Type B pancreatic cell (in vitro differentiated cells): ENCODE measurements at regions not wholly inside any gene's neighbourhood (a gene's known extent, or its start where the extent isn't known, plus 50 kb on each side); places are given as distances from the start of the nearest gene placed in this dataset.

Experiments used
- DNase-seq: peaks from one replicate; pipeline ENCODE4 v3.0.0; 2021; ENCODE audit warnings: mixed read lengths; ENCODE audit not compliant: unreplicated experiment; ENCODE audit errors: extremely low spot score
- H3K27ac Mint-ChIP-seq: 2 replicates; pipeline ENCODE4 v1.8.0; 2021; ENCODE audit warnings: mild to moderate bottlenecking, mixed read lengths
- H3K27me3 Mint-ChIP-seq: 2 replicates; pipeline ENCODE4 v1.8.0; 2021; ENCODE audit warnings: mixed read lengths
- H3K36me3 Mint-ChIP-seq: 2 replicates; pipeline ENCODE4 v1.8.0; 2021; ENCODE audit warnings: mixed read lengths
- H3K4me1 Mint-ChIP-seq: one replicate; pipeline ENCODE4 v1.8.0; 2021; ENCODE audit warnings: mixed read lengths; ENCODE audit not compliant: unreplicated experiment
- H3K4me3 Mint-ChIP-seq: 2 replicates; pipeline ENCODE4 v1.8.0; 2021; ENCODE audit warnings: mild to moderate bottlenecking, mixed read lengths
- H3K9me3 Mint-ChIP-seq: 2 replicates; pipeline ENCODE4 v1.8.0; 2021; ENCODE audit warnings: mixed read lengths
- CTCF ChIP-seq: fragments of 200-600 bp; sonication (generic); conservative IDR thresholded peaks from 2 replicates; pipeline ENCODE4 v1.5.0; 2021; ENCODE audit warnings: antibody characterized with exemption, mild to moderate bottlenecking

DNA sequence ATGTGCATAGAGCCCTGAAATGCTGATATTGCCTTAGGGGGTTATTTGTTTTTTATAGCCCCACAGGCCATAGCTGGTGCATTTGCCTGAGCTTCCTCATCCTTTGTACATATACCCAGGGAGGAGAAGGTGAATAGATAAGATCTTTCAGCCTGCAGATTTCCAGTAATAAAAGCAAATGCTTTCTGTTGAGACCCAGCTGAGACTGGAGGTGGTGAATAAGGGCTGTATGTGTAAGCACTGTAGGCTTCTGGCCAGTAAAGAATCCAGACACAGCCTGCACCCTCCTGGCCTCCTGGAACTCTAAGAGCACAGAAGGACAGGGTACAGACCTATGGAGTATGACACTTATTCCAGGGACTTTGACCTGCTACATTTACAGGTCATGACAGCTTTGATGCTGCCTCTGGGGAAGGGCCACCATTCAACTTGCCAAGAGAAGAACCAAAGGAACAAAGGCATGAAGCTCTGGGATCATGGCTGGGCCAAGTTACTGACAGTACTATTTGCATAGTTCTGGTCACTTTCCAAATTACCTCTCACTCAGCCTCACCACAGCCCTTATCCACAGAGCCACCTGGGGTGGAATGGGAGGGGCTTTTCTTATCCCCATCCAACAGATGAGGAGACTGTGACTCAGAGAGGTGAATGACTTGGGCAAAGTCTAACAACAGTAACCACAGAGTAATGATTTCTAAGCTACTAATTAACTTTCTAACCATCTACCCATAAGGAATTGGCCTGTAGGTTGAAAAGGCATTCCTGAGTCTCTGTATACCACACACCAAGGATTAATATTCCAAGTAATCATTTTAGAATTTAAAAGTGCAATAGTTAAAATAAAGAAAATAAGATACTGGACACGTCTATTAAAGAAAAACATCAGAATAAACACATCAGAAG, 604.5 kb upstream of the KLF4 start:
- H3K27ac Mint-ChIP-seq = no peak overlapping the region

DNA sequence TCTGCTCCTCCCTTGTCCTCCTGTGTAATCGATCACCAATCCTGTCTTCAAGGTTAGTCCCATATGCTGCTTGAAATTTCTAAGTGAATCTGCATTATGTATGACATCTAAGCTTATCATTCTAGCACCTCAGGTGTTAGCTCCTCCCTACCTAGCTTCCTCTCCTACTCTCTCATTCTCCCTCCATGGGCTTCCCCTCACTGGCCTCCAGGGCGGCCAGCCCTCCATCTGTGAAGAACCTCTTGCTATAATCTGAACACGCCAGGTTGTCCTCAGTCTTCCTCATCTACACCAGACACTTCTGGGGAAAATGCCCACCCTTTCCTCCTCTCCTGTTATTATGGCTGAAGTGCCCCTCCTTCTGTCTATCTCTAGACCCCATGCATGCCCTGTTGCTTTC, 599.3 kb upstream of the KLF4 start:
- Mint-ChIP-seq H3K4me3 (no peak overlapping the region), H3K27me3 (peaks cover 18% of the 10 kb centered on the region), H3K36me3 (no peaks in the 10 kb centered on the region), H3K27ac (no peak overlapping the region), H3K9me3 (no peaks in the 10 kb centered on the region), H3K4me1 (no peaks in the 10 kb centered on the region)
- DNase-seq = no peak
- no peak for TF ChIP-seq CTCF

More for the DNA sequence above, 604.5 kb upstream of the KLF4 start:
- Mint-ChIP-seq H3K4me1 (no peaks in the 10 kb centered on the region), H3K36me3 (no peaks in the 10 kb centered on the region), H3K9me3 (no peaks in the 10 kb centered on the region), H3K27me3 (peaks cover 6% of the 10 kb centered on the region), H3K4me3 (no peak overlapping the region)
- no peak for DNase-seq
- no peak for TF ChIP-seq CTCF

GRCh38 chr9:108087781-108088180, 598.2 kb upstream of the KLF4 start:
- DNase-seq = no peak
- H3K27me3 Mint-ChIP-seq = peaks cover 18% of the 10 kb centered on the region
- H3K27ac Mint-ChIP-seq = no peak overlapping the region
- no peaks in the 10 kb centered on the region for H3K36me3 Mint-ChIP-seq
- no peak for TF ChIP-seq CTCF
- H3K4me1 Mint-ChIP-seq = no peaks in the 10 kb centered on the region
- H3K9me3 Mint-ChIP-seq = no peaks in the 10 kb centered on the region
- no peak overlapping the region for H3K4me3 Mint-ChIP-seq

- H3K4me3 Mint-ChIP-seq = no peak overlapping the region
- no peak overlapping the region for H3K27ac Mint-ChIP-seq
- TF ChIP-seq CTCF = no peak
- peaks cover 21% of the 10 kb centered on the region for H3K27me3 Mint-ChIP-seq
- no peak for DNase-seq
- no peaks in the 10 kb centered on the region for H3K9me3 Mint-ChIP-seq
- no peaks in the 10 kb centered on the region for H3K4me1 Mint-ChIP-seq
- H3K36me3 Mint-ChIP-seq = no peaks in the 10 kb centered on the region
Measured at GRCh38 chr9:108086624-108087023, 597.1 kb upstream of the KLF4 start.

- no peak for TF ChIP-seq CTCF
- no peaks in the 10 kb centered on the region for H3K36me3 Mint-ChIP-seq
- H3K9me3 Mint-ChIP-seq = no peaks in the 10 kb centered on the region
- DNase-seq = no peak
- H3K27ac Mint-ChIP-seq = no peak overlapping the region
- H3K4me1 Mint-ChIP-seq = no peaks in the 10 kb centered on the region
- H3K4me3 Mint-ChIP-seq = no peak overlapping the region
- H3K27me3 Mint-ChIP-seq = peaks cover 24% of the 10 kb centered on the region
Measured at GRCh38 chr9:108085294-108085693, 595.7 kb upstream of the KLF4 start.
